ENCODE measurements at regions not wholly inside any gene's neighbourhood (a gene's known extent, or its start where the extent isn't known, plus 50 kb on each side); places are given as distances from the start of the nearest gene placed in this dataset.

DNA sequence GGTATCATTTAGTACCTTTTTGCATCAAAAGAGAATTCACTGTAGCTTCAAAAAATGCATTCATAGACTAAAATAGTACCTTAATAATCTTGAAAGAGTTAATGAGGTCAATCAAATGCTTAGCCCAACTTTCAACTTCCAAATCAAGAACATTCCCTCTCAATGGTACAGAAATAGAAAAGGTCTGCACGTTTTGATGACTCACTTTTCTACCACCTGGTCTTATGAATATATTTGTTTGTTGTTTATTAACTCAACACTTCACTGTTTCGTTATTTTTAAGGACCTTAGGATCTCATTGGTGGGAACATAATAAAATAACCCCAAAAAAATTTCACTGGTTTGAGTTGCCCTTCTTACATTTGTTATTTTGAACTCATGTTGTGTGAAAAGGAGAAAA lies 229.5 kb downstream of the MEF2C start:
- no peaks in the 10 kb centered on the region for H3K4me1 ChIP-seq (ENCODE audit: insufficient read depth, poor library complexity, severe bottlenecking)
- no peak overlapping the region for H3K4me3 ChIP-seq (ENCODE audit: severe bottlenecking)
- DNase-seq (ENCODE audit: low spot score) (no peak), ATAC-seq (ENCODE audit: low read depth) (no peak)
- H3K27me3 ChIP-seq (ENCODE audit: insufficient read depth, poor library complexity, severe bottlenecking): peaks cover 50% of the 10 kb centered on the region
- no peaks in the 10 kb centered on the region for H3K36me3 ChIP-seq (ENCODE audit: low read depth)
- no peak overlapping the region for H3K27ac ChIP-seq (ENCODE audit: poor library complexity, severe bottlenecking)
- H3K9me3 ChIP-seq (ENCODE audit: severe bottlenecking): no peaks in the 10 kb centered on the region
- TF ChIP-seq CTCF (IDR thresholded peaks at IDR 0.05; ENCODE audit: poor library complexity, severe bottlenecking): no peak

DNA sequence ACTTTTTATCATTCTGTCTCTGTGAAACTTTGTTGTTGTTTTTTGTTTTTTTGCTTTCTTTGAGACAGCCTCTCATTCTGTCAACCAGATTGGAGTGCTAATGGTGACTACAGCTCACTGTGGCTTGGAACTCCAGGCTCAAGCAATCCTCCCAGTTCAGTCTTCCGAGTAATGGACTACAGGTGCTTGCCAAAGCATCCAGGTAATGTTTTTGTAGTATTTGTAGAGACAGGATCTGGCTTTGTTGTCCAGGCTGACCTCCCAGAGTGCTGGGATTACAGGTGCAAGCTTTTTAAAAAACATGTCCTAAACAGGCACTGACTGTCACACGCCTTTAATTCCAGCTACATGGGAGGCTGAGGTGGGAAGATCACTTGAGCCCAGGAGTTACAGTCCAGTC lies 235.1 kb downstream of the MEF2C start:
- DNase-seq (ENCODE audit: low spot score): no peak
- H3K27ac ChIP-seq (ENCODE audit: poor library complexity, severe bottlenecking): no peak overlapping the region
- H3K9me3 ChIP-seq (ENCODE audit: severe bottlenecking): no peaks in the 10 kb centered on the region
- no peak for ATAC-seq (ENCODE audit: low read depth)
- peaks cover 45% of the 10 kb centered on the region for H3K27me3 ChIP-seq (ENCODE audit: insufficient read depth, poor library complexity, severe bottlenecking)
- no peak overlapping the region for H3K4me3 ChIP-seq (ENCODE audit: severe bottlenecking)
- no peak for TF ChIP-seq CTCF (IDR thresholded peaks at IDR 0.05; ENCODE audit: poor library complexity, severe bottlenecking)
- H3K4me1 ChIP-seq (ENCODE audit: insufficient read depth, poor library complexity, severe bottlenecking): no peaks in the 10 kb centered on the region
- no peaks in the 10 kb centered on the region for H3K36me3 ChIP-seq (ENCODE audit: low read depth)

DNA sequence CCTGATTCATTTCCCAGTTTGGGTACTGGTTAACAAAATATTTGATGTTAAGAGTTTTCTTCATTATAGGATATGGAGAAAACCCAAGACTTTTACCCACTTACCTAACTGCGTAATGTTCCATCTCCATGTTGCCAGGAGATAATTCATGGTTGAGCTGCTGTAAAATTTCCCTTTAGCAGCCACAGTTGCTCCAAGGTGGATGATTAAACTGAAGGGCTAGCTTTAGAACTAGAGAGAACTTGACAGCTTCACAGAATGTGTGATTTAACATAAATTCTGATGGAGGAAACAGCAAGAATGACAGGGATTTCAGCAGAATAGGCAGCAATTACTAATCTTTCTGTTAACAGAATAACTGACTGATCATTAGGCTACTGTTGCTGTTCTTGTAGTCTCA lies 236.1 kb downstream of the MEF2C start:
- DNase-seq (ENCODE audit: low spot score): no peak
- Histone ChIP-seq H3K9me3 (ENCODE audit: severe bottlenecking) (no peaks in the 10 kb centered on the region), H3K4me1 (ENCODE audit: insufficient read depth, poor library complexity, severe bottlenecking) (no peaks in the 10 kb centered on the region), H3K27ac (ENCODE audit: poor library complexity, severe bottlenecking) (no peak overlapping the region), H3K4me3 (ENCODE audit: severe bottlenecking) (no peak overlapping the region), H3K36me3 (ENCODE audit: low read depth) (no peaks in the 10 kb centered on the region), H3K27me3 (ENCODE audit: insufficient read depth, poor library complexity, severe bottlenecking) (peaks cover 45% of the 10 kb centered on the region)
- no peak for TF ChIP-seq CTCF (IDR thresholded peaks at IDR 0.05; ENCODE audit: poor library complexity, severe bottlenecking)
- ATAC-seq (ENCODE audit: low read depth): no peak

GRCh38 chr5:88644676-88645075 lies 238.3 kb downstream of the MEF2C start:
- TF ChIP-seq CTCF (IDR thresholded peaks at IDR 0.05; ENCODE audit: poor library complexity, severe bottlenecking): no peak
- Histone ChIP-seq H3K27me3 (ENCODE audit: insufficient read depth, poor library complexity, severe bottlenecking) (peaks cover 37% of the 10 kb centered on the region), H3K4me1 (ENCODE audit: insufficient read depth, poor library complexity, severe bottlenecking) (no peaks in the 10 kb centered on the region), H3K36me3 (ENCODE audit: low read depth) (no peaks in the 10 kb centered on the region), H3K4me3 (ENCODE audit: severe bottlenecking) (no peak overlapping the region), H3K27ac (ENCODE audit: poor library complexity, severe bottlenecking) (no peak overlapping the region), H3K9me3 (ENCODE audit: severe bottlenecking) (no peaks in the 10 kb centered on the region)
- DNase-seq (ENCODE audit: low spot score) (no peak), ATAC-seq (ENCODE audit: low read depth) (no peak)

GRCh38 chr5:88643315-88643714 lies 239.7 kb downstream of the MEF2C start:
- no peak for TF ChIP-seq CTCF (IDR thresholded peaks at IDR 0.05; ENCODE audit: poor library complexity, severe bottlenecking)
- H3K36me3 ChIP-seq (ENCODE audit: low read depth): no peaks in the 10 kb centered on the region
- H3K27ac ChIP-seq (ENCODE audit: poor library complexity, severe bottlenecking): no peak overlapping the region
- DNase-seq (ENCODE audit: low spot score): no peak
- no peak overlapping the region for H3K4me3 ChIP-seq (ENCODE audit: severe bottlenecking)
- peaks cover 37% of the 10 kb centered on the region for H3K27me3 ChIP-seq (ENCODE audit: insufficient read depth, poor library complexity, severe bottlenecking)
- no peaks in the 10 kb centered on the region for H3K9me3 ChIP-seq (ENCODE audit: severe bottlenecking)
- no peaks in the 10 kb centered on the region for H3K4me1 ChIP-seq (ENCODE audit: insufficient read depth, poor library complexity, severe bottlenecking)
- no peak for ATAC-seq (ENCODE audit: low read depth)

Measured in RWPE2 (cell line).